ENCODE measurements at regions not wholly inside any gene's neighbourhood (a gene's known extent, or its start where the extent isn't known, plus 50 kb on each side); places are given as distances from the start of the nearest gene placed in this dataset.

DNA sequence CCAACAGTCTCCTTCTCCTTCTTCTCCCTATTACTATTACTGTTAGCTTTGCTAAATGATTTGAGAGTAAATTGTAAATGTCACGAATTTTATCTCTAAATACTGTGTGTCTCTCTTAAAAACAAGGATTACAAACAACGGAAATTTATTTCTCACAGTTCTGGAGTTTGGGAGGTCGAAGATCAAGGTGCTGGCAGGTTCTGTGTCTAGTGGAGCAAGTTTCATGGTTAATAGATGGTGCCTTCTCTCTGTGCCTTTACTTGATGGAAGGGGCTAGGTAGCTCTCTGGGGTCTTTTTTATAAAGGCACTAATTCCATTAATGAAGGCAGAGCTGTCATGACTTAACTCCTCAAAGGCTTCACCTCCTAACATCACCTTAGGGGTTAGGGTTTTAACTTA lies 237.9 kb downstream of the MAN2A1 start:
- Histone ChIP-seq H3K9me3 (ENCODE audit: low read depth) (no peaks in the 10 kb centered on the region), H3K4me1 (ENCODE audit: insufficient read depth) (no peaks in the 10 kb centered on the region), H2AFZ (no peak overlapping the region), H3K79me2 (no peaks in the 10 kb centered on the region), H3K27ac (no peak overlapping the region), H3K4me3 (no peak overlapping the region), H3K9me2 (replicated peaks; ENCODE audit: insufficient read depth) (no peaks in the 10 kb centered on the region), H3K4me2 (no peak overlapping the region), H4K20me1 (ENCODE audit: insufficient read depth, poor library complexity, severe bottlenecking) (no peaks in the 10 kb centered on the region), H3K36me3 (replicated peaks; ENCODE audit: insufficient read depth, low read depth) (no peaks in the 10 kb centered on the region), H3K27me3 (no peaks in the 10 kb centered on the region)
- no peak for DNase-seq (ENCODE audit: low spot score)
- WGBS (ENCODE audit: low lambda C conversion rate, missing lambda C conversion rate): 70% methylated on average over 3 of the region's 3 CpGs
- no peak for TF ChIP-seq CTCF (IDR thresholded peaks at IDR 0.05; ENCODE audit: poor library complexity)
- TF ChIP-seq EZH2 (IDR thresholded peaks at IDR 0.05; ENCODE audit: borderline replicate concordance): no peak
- TF ChIP-seq EZH2phosphoT487 (IDR thresholded peaks at IDR 0.05; ENCODE audit: low read depth, severe bottlenecking, unreplicated experiment): no peak

DNA sequence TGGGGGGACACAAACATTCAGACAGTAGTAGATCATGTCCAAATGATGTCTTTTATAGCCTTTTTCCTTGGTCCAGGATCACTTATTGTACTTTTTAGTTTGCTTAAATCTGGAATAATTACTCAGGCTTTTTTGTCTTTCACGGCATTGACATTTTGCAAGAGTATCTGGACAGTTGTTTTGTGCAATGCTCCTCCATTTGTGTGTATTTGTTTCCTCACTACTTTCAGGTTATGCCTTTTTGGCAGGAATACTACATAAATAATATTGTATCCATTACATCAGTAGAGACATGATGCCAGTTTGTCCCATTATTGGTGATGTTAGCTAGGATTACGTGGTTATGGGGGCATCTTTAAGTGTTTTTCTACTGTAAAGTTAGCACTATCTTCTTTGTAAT lies 238.3 kb downstream of the MAN2A1 start:
- WGBS (ENCODE audit: low lambda C conversion rate, missing lambda C conversion rate): 89% methylated on average over 2 of the region's 2 CpGs
- TF ChIP-seq EZH2phosphoT487 (IDR thresholded peaks at IDR 0.05; ENCODE audit: low read depth, severe bottlenecking, unreplicated experiment): no peak
- TF ChIP-seq CTCF (IDR thresholded peaks at IDR 0.05; ENCODE audit: poor library complexity): no peak
- no peak for TF ChIP-seq EZH2 (IDR thresholded peaks at IDR 0.05; ENCODE audit: borderline replicate concordance)
- no peak for DNase-seq (ENCODE audit: low spot score)

DNA sequence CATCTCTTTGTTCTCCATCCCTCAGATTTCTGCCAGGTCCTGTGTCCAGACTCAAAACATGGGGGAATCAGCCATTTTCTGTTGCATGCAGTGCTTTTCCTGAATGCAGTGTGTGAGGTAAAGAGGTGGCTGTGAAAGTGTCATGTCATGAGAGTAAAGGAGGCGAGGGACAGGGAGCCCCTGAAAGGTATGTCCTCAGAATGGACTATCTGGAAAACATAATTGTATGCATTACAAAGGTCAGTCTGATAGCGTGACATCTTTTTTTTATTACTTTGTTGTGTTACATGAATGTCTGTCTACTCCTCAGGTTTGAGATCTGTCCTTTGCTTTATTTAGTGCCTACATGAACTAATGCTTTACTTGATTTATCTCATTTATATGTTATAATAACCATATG lies 239.1 kb downstream of the MAN2A1 start:
- no peak overlapping the region for H3K4me3 ChIP-seq
- no peaks in the 10 kb centered on the region for H4K20me1 ChIP-seq (ENCODE audit: insufficient read depth, poor library complexity, severe bottlenecking)
- H3K27ac ChIP-seq: no peak overlapping the region
- DNase-seq (ENCODE audit: low spot score): no peak
- H3K9me3 ChIP-seq (ENCODE audit: low read depth): no peaks in the 10 kb centered on the region
- H3K4me2 ChIP-seq: no peak overlapping the region
- H3K9me2 ChIP-seq (replicated peaks; ENCODE audit: insufficient read depth): no peaks in the 10 kb centered on the region
- no peaks in the 10 kb centered on the region for H3K36me3 ChIP-seq (replicated peaks; ENCODE audit: insufficient read depth, low read depth)
- no peaks in the 10 kb centered on the region for H3K27me3 ChIP-seq
- 90% methylated on average over 2 of the region's 2 CpGs for WGBS (ENCODE audit: low lambda C conversion rate, missing lambda C conversion rate)
- no peak overlapping the region for H2AFZ ChIP-seq
- no peaks in the 10 kb centered on the region for H3K79me2 ChIP-seq
- TF ChIP-seq EZH2phosphoT487 (IDR thresholded peaks at IDR 0.05; ENCODE audit: low read depth, severe bottlenecking, unreplicated experiment) (no peak), CTCF (IDR thresholded peaks at IDR 0.05; ENCODE audit: poor library complexity) (no peak), EZH2 (IDR thresholded peaks at IDR 0.05; ENCODE audit: borderline replicate concordance) (no peak)
- no peaks in the 10 kb centered on the region for H3K4me1 ChIP-seq (ENCODE audit: insufficient read depth)

More for the DNA sequence above, 238.3 kb downstream of the MAN2A1 start:
- Histone ChIP-seq H3K4me3 (no peak overlapping the region), H3K27ac (no peak overlapping the region), H3K36me3 (replicated peaks; ENCODE audit: insufficient read depth, low read depth) (no peaks in the 10 kb centered on the region), H4K20me1 (ENCODE audit: insufficient read depth, poor library complexity, severe bottlenecking) (no peaks in the 10 kb centered on the region), H3K9me3 (ENCODE audit: low read depth) (no peaks in the 10 kb centered on the region), H3K79me2 (no peaks in the 10 kb centered on the region), H2AFZ (no peak overlapping the region), H3K27me3 (no peaks in the 10 kb centered on the region), H3K9me2 (replicated peaks; ENCODE audit: insufficient read depth) (no peaks in the 10 kb centered on the region), H3K4me1 (ENCODE audit: insufficient read depth) (no peaks in the 10 kb centered on the region), H3K4me2 (no peak overlapping the region)

- no peak overlapping the region for H3K27ac ChIP-seq
- no peaks in the 10 kb centered on the region for H3K4me1 ChIP-seq (ENCODE audit: insufficient read depth)
- no peak overlapping the region for H3K4me3 ChIP-seq
- no peaks in the 10 kb centered on the region for H4K20me1 ChIP-seq (ENCODE audit: insufficient read depth, poor library complexity, severe bottlenecking)
- no peaks in the 10 kb centered on the region for H3K9me2 ChIP-seq (replicated peaks; ENCODE audit: insufficient read depth)
- H3K36me3 ChIP-seq (replicated peaks; ENCODE audit: insufficient read depth, low read depth): no peaks in the 10 kb centered on the region
- H3K79me2 ChIP-seq: no peaks in the 10 kb centered on the region
- WGBS (ENCODE audit: low lambda C conversion rate, missing lambda C conversion rate): 63% methylated on average over 4 of the region's 4 CpGs
- H2AFZ ChIP-seq: no peak overlapping the region
- H3K9me3 ChIP-seq (ENCODE audit: low read depth): no peaks in the 10 kb centered on the region
- H3K4me2 ChIP-seq: no peak overlapping the region
- no peak for DNase-seq (ENCODE audit: low spot score)
- no peak for TF ChIP-seq CTCF (IDR thresholded peaks at IDR 0.05; ENCODE audit: poor library complexity)
- TF ChIP-seq EZH2 (IDR thresholded peaks at IDR 0.05; ENCODE audit: borderline replicate concordance): no peak
- no peak for TF ChIP-seq EZH2phosphoT487 (IDR thresholded peaks at IDR 0.05; ENCODE audit: low read depth, severe bottlenecking, unreplicated experiment)
- H3K27me3 ChIP-seq: no peaks in the 10 kb centered on the region
Observed at GRCh38 chr5:109929376-109929775, 239.6 kb downstream of the MAN2A1 start.

Measured in hepatocyte (in vitro differentiated cells).